ENCODE measurements at regions not wholly inside any gene's neighbourhood (a gene's known extent, or its start where the extent isn't known, plus 50 kb on each side); places are given as distances from the start of the nearest gene placed in this dataset.

- no peak for TF ChIP-seq CTCF (conservative IDR thresholded peaks at IDR 0.05)
- Mint-ChIP-seq H3K4me3 (no peak overlapping the region), H3K9me3 (no peaks in the 10 kb centered on the region), H3K27me3 (ENCODE audit: insufficient read depth) (no peaks in the 10 kb centered on the region), H3K27ac (no peak overlapping the region), H3K36me3 (ENCODE audit: low read depth) (peaks cover 5% of the 10 kb centered on the region), H3K4me1 (peaks cover 10% of the 10 kb centered on the region)
- no peak overlapping the region for H3K27ac ChIP-seq (ENCODE audit: low read depth, low read length)
- H3K9me3 ChIP-seq (ENCODE audit: control insufficient read depth, low read length): peaks cover 4% of the 10 kb centered on the region
- WGBS, 2 experiments (ENCODE audit: insufficient coverage in 1 of 2, insufficient read length in 1 of 2): 80 to 85% methylated on average over 1 to 2 of the region's 2 CpGs
- no peak overlapping the region for H3K9ac ChIP-seq (ENCODE audit: extremely low read depth, low read length, poor library complexity, severe bottlenecking)
- H3K36me3 ChIP-seq (ENCODE audit: control insufficient read depth, insufficient read depth, low read length): no peaks in the 10 kb centered on the region
- H3K4me3 ChIP-seq (ENCODE audit: low read length): no peak overlapping the region
- DNase-seq: no peak
- no peaks in the 10 kb centered on the region for H3K4me1 ChIP-seq (ENCODE audit: control insufficient read depth, insufficient read depth, low read length)
- H3K27me3 ChIP-seq (ENCODE audit: control insufficient read depth, insufficient read depth, low read length, poor library complexity, severe bottlenecking): no peaks in the 10 kb centered on the region
Observed at GRCh38 chr20:51100617-51101016, 77.7 kb upstream of the KCNG1 start.

- no peak overlapping the region for H3K27ac Mint-ChIP-seq
- Histone ChIP-seq H3K9me3 (ENCODE audit: control insufficient read depth, low read length) (peaks cover 4% of the 10 kb centered on the region), H3K9ac (ENCODE audit: extremely low read depth, low read length, poor library complexity, severe bottlenecking) (no peak overlapping the region), H3K27me3 (ENCODE audit: control insufficient read depth, insufficient read depth, low read length, poor library complexity, severe bottlenecking) (no peaks in the 10 kb centered on the region), H3K27ac (ENCODE audit: low read depth, low read length) (no peak overlapping the region), H3K4me3 (ENCODE audit: low read length) (no peak overlapping the region), H3K36me3 (ENCODE audit: control insufficient read depth, insufficient read depth, low read length) (no peaks in the 10 kb centered on the region), H3K4me1 (ENCODE audit: control insufficient read depth, insufficient read depth, low read length) (peaks cover 7% of the 10 kb centered on the region)
- 35 to 40% methylated on average over 1 of the region's 1 CpG for whole genome bisulfite sequencing, 2 experiments (ENCODE audit: insufficient coverage in 1 of 2, insufficient read length in 1 of 2)
- H3K9me3 Mint-ChIP-seq: no peaks in the 10 kb centered on the region
- H3K36me3 Mint-ChIP-seq (ENCODE audit: low read depth): peaks cover 5% of the 10 kb centered on the region
- TF ChIP-seq CTCF (conservative IDR thresholded peaks at IDR 0.05): no peak
- no peaks in the 10 kb centered on the region for H3K27me3 Mint-ChIP-seq (ENCODE audit: insufficient read depth)
- no peak for DNase-seq
- H3K4me1 Mint-ChIP-seq: peaks cover 13% of the 10 kb centered on the region
- H3K4me3 Mint-ChIP-seq: no peak overlapping the region
Observed at GRCh38 chr20:51098284-51098810, 75.4 kb upstream of the KCNG1 start.

GRCh38 chr20:51097351-51098120 is 74.6 kb upstream of the KCNG1 start:
- Mint-ChIP-seq H3K9me3 (no peaks in the 10 kb centered on the region), H3K27me3 (ENCODE audit: insufficient read depth) (no peaks in the 10 kb centered on the region), H3K27ac (no peak overlapping the region), H3K4me1 (peaks cover 21% of the 10 kb centered on the region), H3K4me3 (no peak overlapping the region), H3K36me3 (ENCODE audit: low read depth) (peaks cover 5% of the 10 kb centered on the region)
- no peak for DNase-seq
- H3K36me3 ChIP-seq (ENCODE audit: control insufficient read depth, insufficient read depth, low read length): no peaks in the 10 kb centered on the region
- 81 to 96% methylated on average over 6 to 8 of the region's 8 CpGs for WGBS, 2 experiments (ENCODE audit: insufficient coverage in 1 of 2, insufficient read length in 1 of 2)
- H3K27ac ChIP-seq (ENCODE audit: low read depth, low read length): no peak overlapping the region
- TF ChIP-seq CTCF (conservative IDR thresholded peaks at IDR 0.05): no peak
- no peaks in the 10 kb centered on the region for H3K27me3 ChIP-seq (ENCODE audit: control insufficient read depth, insufficient read depth, low read length, poor library complexity, severe bottlenecking)
- peaks cover 4% of the 10 kb centered on the region for H3K9me3 ChIP-seq (ENCODE audit: control insufficient read depth, low read length)
- H3K4me3 ChIP-seq (ENCODE audit: low read length): no peak overlapping the region
- H3K4me1 ChIP-seq (ENCODE audit: control insufficient read depth, insufficient read depth, low read length): peaks cover 15% of the 10 kb centered on the region
- H3K9ac ChIP-seq (ENCODE audit: extremely low read depth, low read length, poor library complexity, severe bottlenecking): no peak overlapping the region

Data from endodermal cell (in vitro differentiated cells).